GM18951 (cell line): ENCODE measurements at regions not wholly inside any gene's neighbourhood (a gene's known extent, or its start where the extent isn't known, plus 50 kb on each side); places are given as distances from the start of the nearest gene placed in this dataset.

Experiments
- POLR2A ChIP-seq: IDR thresholded peaks from 4 replicates; pipeline ENCODE4 v1.6.1; 2011; ENCODE audit warnings: mild to moderate bottlenecking; ENCODE audit not compliant: insufficient read length, insufficient read depth; ENCODE audit errors: extremely low read depth
- in situ Hi-C: fragments of 300-500 bp; cut with MboI; formaldehyde crosslinking; loops from one replicate; pipeline ENCODE4 v1.12.0; 2022; ENCODE audit warnings: low sequenced_read_pairs, mixed read lengths, inconsistent platforms; ENCODE audit not compliant: unreplicated experiment

GRCh38 chr3:102078854-102079808 is 229.8 kb downstream of the NFKBIZ start:
- in situ Hi-C loops, result no loop called here
- no peak for TF ChIP-seq POLR2A

DNA sequence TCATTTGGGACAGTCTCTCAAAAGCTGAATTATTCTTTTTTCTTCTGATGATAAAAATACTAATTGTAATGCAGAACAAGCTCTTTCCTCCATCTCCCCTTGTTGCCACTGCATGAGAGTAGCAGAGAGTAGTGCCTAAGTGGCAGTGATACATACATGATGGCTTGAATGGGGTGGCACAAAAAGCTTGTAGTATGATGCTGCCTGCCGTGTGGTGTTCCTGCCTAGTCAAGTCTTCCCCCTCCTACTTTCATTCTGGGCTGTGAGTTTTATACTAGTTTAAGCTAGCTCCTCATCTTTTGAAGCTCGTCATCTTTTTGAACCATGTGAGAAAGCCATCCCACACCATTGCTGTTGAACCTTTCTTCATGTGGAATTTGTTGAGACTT is 230.5 kb downstream of the NFKBIZ start:
- in situ Hi-C loops, result no loop called here
- no peak for TF ChIP-seq POLR2A

DNA sequence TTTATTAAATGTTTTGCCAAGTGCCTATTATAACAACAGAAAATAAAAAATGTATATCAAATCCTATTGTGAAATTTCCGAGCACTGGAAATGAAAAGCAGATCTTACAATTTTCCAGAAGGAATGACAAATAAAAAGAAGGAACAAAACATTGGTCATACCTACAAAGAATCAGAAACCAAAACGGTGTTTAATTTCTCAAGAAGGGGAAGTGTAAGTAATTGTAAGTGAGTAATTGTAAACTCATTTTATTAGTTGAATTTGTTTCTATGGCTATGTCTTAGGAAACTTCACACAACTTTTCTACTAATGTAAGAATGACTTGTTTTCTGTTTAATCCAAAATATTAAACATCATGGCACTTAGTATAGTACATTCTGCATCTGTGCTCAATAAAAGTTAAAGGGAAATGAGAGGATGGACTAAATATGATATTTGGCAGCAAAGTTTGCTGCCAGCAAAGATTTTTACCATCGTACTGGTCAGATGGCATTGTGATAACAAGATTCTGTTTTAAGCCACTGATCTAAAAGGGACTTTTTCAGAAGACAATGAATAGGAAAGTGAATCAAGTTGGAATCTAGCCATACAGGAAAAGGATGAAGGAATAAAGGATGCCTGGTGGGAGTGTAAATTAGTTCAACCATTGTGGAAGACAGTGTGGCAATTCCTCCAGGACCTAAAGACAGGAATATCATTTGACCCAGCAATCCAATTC is 232.4 kb downstream of the NFKBIZ start:
- no peak for TF ChIP-seq POLR2A
- in situ Hi-C loops, result no loop called here

- no peak for TF ChIP-seq POLR2A
- in situ Hi-C loops, result no loop called here
Observed at GRCh38 chr3:102083473-102083872, 234.2 kb downstream of the NFKBIZ start.

GRCh38 chr3:102084006-102084405 is 234.7 kb downstream of the NFKBIZ start:
- no peak for TF ChIP-seq POLR2A
- in situ Hi-C loops, result no loop called here

- TF ChIP-seq POLR2A, result no peak
- in situ Hi-C loops, result no loop called here
Observed at GRCh38 chr3:102084704-102085103, 235.4 kb downstream of the NFKBIZ start.

GRCh38 chr3:102085431-102086176 is 236.3 kb downstream of the NFKBIZ start:
- in situ Hi-C loops, result no loop called here
- no peak for TF ChIP-seq POLR2A

DNA sequence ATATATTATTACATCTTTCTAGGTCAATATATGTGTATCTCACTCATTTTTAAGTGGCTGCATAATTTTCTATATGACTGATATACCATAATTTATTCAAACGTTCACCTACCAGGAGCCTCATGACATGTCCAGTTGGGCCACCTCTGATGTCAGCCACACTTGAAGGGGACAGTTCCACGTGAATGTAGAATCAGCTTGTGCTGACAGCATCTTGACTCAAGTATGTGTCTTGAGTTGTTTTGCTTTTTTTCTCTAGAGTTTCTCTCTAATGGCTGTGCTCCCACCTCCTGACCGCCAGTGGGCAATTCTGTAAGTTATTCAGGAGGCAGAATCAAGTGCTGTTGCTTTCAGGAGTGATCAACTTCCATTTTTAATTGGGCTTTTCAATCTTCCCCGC is 237.9 kb downstream of the NFKBIZ start:
- no peak for TF ChIP-seq POLR2A
- in situ Hi-C loops, result no loop called here

DNA sequence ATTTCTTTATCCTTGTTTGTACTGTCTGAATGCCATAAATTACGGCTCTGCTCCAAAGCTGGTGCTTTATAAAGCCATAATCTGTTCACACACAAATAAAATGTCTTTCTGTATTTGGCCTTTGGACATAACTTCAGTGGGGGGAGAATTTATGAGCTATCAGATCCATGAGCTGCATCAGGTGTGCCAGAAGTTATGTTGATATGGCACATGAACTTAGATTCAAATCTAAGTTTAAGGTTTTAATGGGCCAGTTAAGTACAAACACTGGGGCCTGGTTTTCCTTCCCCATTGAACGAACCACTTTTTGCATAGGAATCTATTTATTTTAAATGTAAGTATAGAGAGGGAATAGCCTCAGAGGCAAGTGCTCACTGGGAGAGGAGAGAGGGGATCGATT is 239.9 kb downstream of the NFKBIZ start:
- in situ Hi-C loops, result no loop called here
- TF ChIP-seq POLR2A, result no peak

- no peak for TF ChIP-seq POLR2A
- in situ Hi-C loops, result no loop called here
Observed at GRCh38 chr3:102089904-102090720, 240.8 kb downstream of the NFKBIZ start.

- in situ Hi-C loops, result no loop called here
- no peak for TF ChIP-seq POLR2A
Observed at GRCh38 chr3:102090721-102091045, 241.4 kb downstream of the NFKBIZ start.

GRCh38 chr3:102091358-102091757 is 242.0 kb downstream of the NFKBIZ start:
- in situ Hi-C loops, result no loop called here
- no peak for TF ChIP-seq POLR2A
